ENCODE measurements at regions not wholly inside any gene's neighbourhood (a gene's known extent, or its start where the extent isn't known, plus 50 kb on each side); places are given as distances from the start of the nearest gene placed in this dataset.

- intact Hi-C loops (cut with DNase I; ENCODE audit: low total_unique reads): no loop called here
- 67 to 90% (median 73%) methylated on average over 1 of the region's 1 CpG for WGBS, 5 donors
- DNase-seq: no peak
These were observed 123.7 kb upstream of the MRI1 start for GRCh38 chr19:13640611-13641010.

DNA sequence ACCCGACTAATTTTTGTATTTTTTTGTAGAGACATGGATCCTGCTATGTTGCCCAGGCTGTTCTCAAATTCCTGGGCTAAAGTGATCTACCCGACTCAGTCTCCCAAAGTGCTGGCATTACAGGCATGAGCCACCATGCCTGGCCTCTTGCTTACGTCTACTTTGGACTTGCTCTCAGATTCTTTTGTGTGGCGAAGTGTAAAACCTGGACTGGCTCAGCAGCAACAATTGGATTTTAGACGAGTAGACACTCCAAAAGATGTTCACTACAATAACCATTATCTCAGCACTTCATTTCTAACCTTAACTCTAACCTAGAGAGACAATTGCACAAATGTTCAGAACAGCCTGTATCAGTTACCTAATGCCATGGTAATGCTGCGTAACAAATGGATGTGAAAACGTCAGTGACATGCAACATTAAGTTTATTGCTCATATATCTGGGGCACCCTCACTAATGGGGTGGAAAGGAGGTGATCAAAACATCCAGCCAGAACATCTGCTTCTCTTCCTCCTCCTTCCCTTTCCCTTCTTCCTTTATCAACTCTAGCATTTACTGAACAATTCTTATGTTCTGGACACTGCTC lies 124.9 kb upstream of the MRI1 start:
- WGBS, 5 donors: 66 to 76% (median 72%) methylated on average over 7 of the region's 7 CpGs
- Histone ChIP-seq H3K9me3 (peaks cover 0 to 16% (median 9%) of the 10 kb centered on the region in 4 donors), H3K36me3 (no peaks in the 10 kb centered on the region), H3K27me3 (peaks cover 0 to 4% (median 0%) of the 10 kb centered on the region in 3 donors), H3K4me1 (no peaks in the 10 kb centered on the region), H3K4me3 (no peak overlapping the region), H3K27ac (no peak overlapping the region)
- no peak for TF ChIP-seq POLR2A (IDR thresholded peaks at IDR 0.05)
- no peak for TF ChIP-seq POLR2AphosphoS5 (IDR thresholded peaks at IDR 0.05)
- TF ChIP-seq EP300 (IDR thresholded peaks at IDR 0.05): no peak
- TF ChIP-seq, protein P1, sequence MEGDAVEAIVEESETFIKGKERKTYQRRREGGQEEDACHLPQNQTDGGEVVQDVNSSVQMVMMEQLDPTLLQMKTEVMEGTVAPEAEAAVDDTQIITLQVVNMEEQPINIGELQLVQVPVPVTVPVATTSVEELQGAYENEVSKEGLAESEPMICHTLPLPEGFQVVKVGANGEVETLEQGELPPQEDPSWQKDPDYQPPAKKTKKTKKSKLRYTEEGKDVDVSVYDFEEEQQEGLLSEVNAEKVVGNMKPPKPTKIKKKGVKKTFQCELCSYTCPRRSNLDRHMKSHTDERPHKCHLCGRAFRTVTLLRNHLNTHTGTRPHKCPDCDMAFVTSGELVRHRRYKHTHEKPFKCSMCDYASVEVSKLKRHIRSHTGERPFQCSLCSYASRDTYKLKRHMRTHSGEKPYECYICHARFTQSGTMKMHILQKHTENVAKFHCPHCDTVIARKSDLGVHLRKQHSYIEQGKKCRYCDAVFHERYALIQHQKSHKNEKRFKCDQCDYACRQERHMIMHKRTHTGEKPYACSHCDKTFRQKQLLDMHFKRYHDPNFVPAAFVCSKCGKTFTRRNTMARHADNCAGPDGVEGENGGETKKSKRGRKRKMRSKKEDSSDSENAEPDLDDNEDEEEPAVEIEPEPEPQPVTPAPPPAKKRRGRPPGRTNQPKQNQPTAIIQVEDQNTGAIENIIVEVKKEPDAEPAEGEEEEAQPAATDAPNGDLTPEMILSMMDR (IDR thresholded peaks at IDR 0.05): no peak
- intact Hi-C loops (cut with DNase I; ENCODE audit: low total_unique reads): no loop called here
- DNase-seq: no peak

More at GRCh38 chr19:13640611-13641010, 123.7 kb upstream of the MRI1 start:
- Histone ChIP-seq H3K27ac (no peak overlapping the region), H3K9me3 (peaks cover 0 to 16% (median 7%) of the 10 kb centered on the region in 4 donors), H3K4me3 (no peak overlapping the region), H3K27me3 (peaks cover 0 to 4% (median 0%) of the 10 kb centered on the region in 3 donors), H3K36me3 (no peaks in the 10 kb centered on the region), H3K4me1 (no peaks in the 10 kb centered on the region)
- no peak for TF ChIP-seq EP300 (IDR thresholded peaks at IDR 0.05)
- TF ChIP-seq POLR2A (IDR thresholded peaks at IDR 0.05): no peak
- no peak for TF ChIP-seq POLR2AphosphoS5 (IDR thresholded peaks at IDR 0.05)
- TF ChIP-seq, protein P1 (IDR thresholded peaks at IDR 0.05): no peak

DNA sequence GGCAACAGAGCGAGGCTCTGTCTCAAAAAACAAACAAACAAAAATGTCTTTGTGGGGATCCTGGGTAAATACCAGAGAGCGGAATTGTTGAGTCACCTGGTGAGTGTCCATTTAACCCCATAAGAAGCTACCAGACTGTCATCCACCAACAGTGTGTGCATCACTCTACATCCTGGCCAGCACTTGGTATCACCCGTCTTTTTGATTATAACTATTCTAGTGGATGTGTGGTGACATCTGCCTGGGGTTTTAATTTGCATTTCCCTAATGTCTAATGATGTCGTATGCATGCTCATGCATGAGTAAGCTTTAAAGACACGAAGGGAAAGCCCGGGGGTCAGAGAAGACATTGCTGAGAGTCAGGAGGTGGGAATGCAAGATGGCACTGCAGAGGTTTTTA lies 126.7 kb upstream of the MRI1 start:
- no peak for TF ChIP-seq EP300 (IDR thresholded peaks at IDR 0.05)
- intact Hi-C loops (cut with DNase I; ENCODE audit: low total_unique reads): no loop called here

GRCh38 chr19:13634658-13635057 lies 128.4 kb upstream of the CACNA1A start:
- H3K4me3 ChIP-seq: no peak overlapping the region
- no peak overlapping the region for H3K27ac ChIP-seq
- peaks cover 0 to 18% (median 7%) of the 10 kb centered on the region in 4 donors for H3K9me3 ChIP-seq
- WGBS, 5 donors: 77 to 86% (median 82%) methylated on average over 6 of the region's 6 CpGs
- DNase-seq: no peak
- no peaks in the 10 kb centered on the region for H3K36me3 ChIP-seq
- H3K27me3 ChIP-seq: peaks cover 0 to 11% (median 0%) of the 10 kb centered on the region in 3 donors
- no peak for TF ChIP-seq EP300 (IDR thresholded peaks at IDR 0.05)
- TF ChIP-seq POLR2A (IDR thresholded peaks at IDR 0.05): no peak
- intact Hi-C loops (cut with DNase I; ENCODE audit: low total_unique reads): no loop called here
- peaks cover 0 to 12% (median 8%) of the 10 kb centered on the region in 4 donors for H3K4me1 ChIP-seq

More for the DNA sequence above, 126.7 kb upstream of the MRI1 start:
- Histone ChIP-seq H3K27me3 (peaks cover 0 to 4% (median 0%) of the 10 kb centered on the region in 3 donors), H3K9me3 (peaks cover 0 to 16% (median 7%) of the 10 kb centered on the region in 4 donors), H3K4me1 (peaks cover 0 to 9% (median 6%) of the 10 kb centered on the region in 4 donors), H3K36me3 (no peaks in the 10 kb centered on the region), H3K27ac (no peak overlapping the region), H3K4me3 (no peak overlapping the region)
- WGBS, 5 donors: 80 to 87% (median 84%) methylated on average over 6 of the region's 6 CpGs
- DNase-seq: no peak

DNA sequence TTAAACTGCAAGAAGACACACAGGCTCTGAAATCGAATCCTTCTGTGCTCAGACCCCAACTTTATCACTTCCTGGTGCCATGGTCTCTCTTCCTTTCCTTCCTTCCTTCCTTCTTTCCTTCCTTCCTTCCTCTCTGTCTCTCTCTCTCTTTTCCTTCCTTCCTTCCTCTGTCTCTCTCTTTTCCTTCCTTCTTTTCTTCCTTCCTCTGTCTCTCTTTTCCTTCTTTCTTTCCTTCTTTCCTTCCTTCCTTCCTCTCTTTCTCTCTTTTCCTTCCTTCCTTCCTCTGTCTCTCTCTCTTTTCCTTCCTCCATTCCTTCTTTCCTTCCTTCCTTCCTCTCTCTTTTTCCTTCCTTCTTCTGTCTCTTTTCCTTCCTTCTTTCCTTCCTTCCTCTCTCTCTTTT lies 127.2 kb upstream of the CACNA1A start:
- WGBS, 5 donors: 6 to 29% (median 22%) methylated on average over 1 of the region's 1 CpG
- H3K4me1 ChIP-seq: peaks cover 0 to 12% (median 8%) of the 10 kb centered on the region in 4 donors
- no peak for TF ChIP-seq EP300 (IDR thresholded peaks at IDR 0.05)
- TF ChIP-seq, protein P1 (IDR thresholded peaks at IDR 0.05): no peak
- no peak for TF ChIP-seq POLR2AphosphoS5 (IDR thresholded peaks at IDR 0.05)
- TF ChIP-seq POLR2A (IDR thresholded peaks at IDR 0.05): no peak
- no peak for DNase-seq
- H3K4me3 ChIP-seq: no peak overlapping the region
- H3K36me3 ChIP-seq: no peaks in the 10 kb centered on the region
- H3K27ac ChIP-seq: peak overlapping the region in 1 of 5 donors; percentile 29
- H3K9me3 ChIP-seq: peaks cover 0 to 10% (median 4%) of the 10 kb centered on the region in 4 donors
- intact Hi-C loops (cut with DNase I; ENCODE audit: low total_unique reads): no loop called here
- peaks cover 0 to 15% (median 0%) of the 10 kb centered on the region in 3 donors for H3K27me3 ChIP-seq
